Trophoblast cell (in vitro differentiated cells and primary cell): ENCODE measurements at regions not wholly inside any gene's neighbourhood (a gene's known extent, or its start where the extent isn't known, plus 50 kb on each side); places are given as distances from the start of the nearest gene placed in this dataset.

Source experiments
- DNase-seq, 2 donors: peaks; one replicate each; pipeline ENCODE4 v3.0.0-alpha.2; 2016
- H2AFZ ChIP-seq: 2 replicates; pipeline ENCODE4 v1.6.1; 2013; ENCODE audit warnings: low read length, moderate library complexity, mild to moderate bottlenecking; ENCODE audit not compliant: insufficient read depth, poor library complexity
- H2AK5ac ChIP-seq: 2 replicates; pipeline ENCODE4 v1.6.1; 2013; ENCODE audit warnings: mild to moderate bottlenecking, low read length
- H2BK120ac ChIP-seq: 2 replicates; pipeline ENCODE4 v1.6.1; 2013; ENCODE audit warnings: low read length, mild to moderate bottlenecking, moderate library complexity; ENCODE audit not compliant: insufficient read depth, poor library complexity
- H2BK12ac ChIP-seq: 2 replicates; pipeline ENCODE4 v1.6.1; 2013; ENCODE audit warnings: mild to moderate bottlenecking, low read length, moderate library complexity
- H2BK5ac ChIP-seq: 2 replicates; pipeline ENCODE4 v1.6.1; 2013; ENCODE audit warnings: low read length, low read depth, moderate library complexity, mild to moderate bottlenecking; ENCODE audit not compliant: poor library complexity
- H3K14ac ChIP-seq: 2 replicates; pipeline ENCODE4 v1.6.1; 2013; ENCODE audit warnings: mild to moderate bottlenecking, low read length
- H3K18ac ChIP-seq: 2 replicates; pipeline ENCODE4 v1.6.1; 2013; ENCODE audit warnings: mild to moderate bottlenecking, low read length
- H3K23ac ChIP-seq: 2 replicates; pipeline ENCODE4 v1.6.1; 2013; ENCODE audit warnings: low read length
- H3K27ac ChIP-seq: 2 replicates; pipeline ENCODE4 v1.5.1; 2013; ENCODE audit warnings: low read depth, mild to moderate bottlenecking, inconsistent platforms, low read length, moderate library complexity
- H3K27me3 ChIP-seq: 2 replicates; pipeline ENCODE4 v1.6.1; 2013; ENCODE audit warnings: inconsistent platforms, mild to moderate bottlenecking, low read length, moderate library complexity; ENCODE audit not compliant: insufficient read depth
- H3K36me3 ChIP-seq, 2 experiments: 1 replicate in 1 of 2; 2 replicates in 1 of 2; pipeline ENCODE4 v1.6.1; 2013; ENCODE audit warnings: low read length in 2 of 2, mild to moderate bottlenecking in 2 of 2, moderate library complexity in 1 of 2; ENCODE audit not compliant: insufficient read depth in 2 of 2, control insufficient read depth in 1 of 2
- H3K4ac ChIP-seq: 2 replicates; pipeline ENCODE4 v1.6.1; 2013; ENCODE audit warnings: low read depth, mild to moderate bottlenecking, low read length, moderate library complexity
- H3K4me1 ChIP-seq, 2 experiments: 1 replicate in 1 of 2; 2 replicates in 1 of 2; pipeline ENCODE4 v1.6.1; 2013; ENCODE audit warnings: low read length in 2 of 2, mild to moderate bottlenecking in 2 of 2, moderate library complexity in 1 of 2; ENCODE audit not compliant: insufficient read depth in 2 of 2, control insufficient read depth in 1 of 2
- H3K4me2 ChIP-seq: 2 replicates; pipeline ENCODE4 v1.6.1; 2013; ENCODE audit warnings: inconsistent platforms, mild to moderate bottlenecking, low read length, moderate library complexity
- H3K4me3 ChIP-seq: 2 replicates; pipeline ENCODE4 v1.5.1; 2013; ENCODE audit warnings: mild to moderate bottlenecking, low read depth, low read length, inconsistent platforms
- H3K79me1 ChIP-seq: one replicate; pipeline ENCODE4 v1.6.1; 2013; ENCODE audit warnings: low read length
- H3K79me2 ChIP-seq: 2 replicates; pipeline ENCODE4 v1.6.1; 2013; ENCODE audit warnings: low read length, mild to moderate bottlenecking; ENCODE audit not compliant: control insufficient read depth, insufficient read depth, poor library complexity
- H3K9ac ChIP-seq: 2 replicates; pipeline ENCODE4 v1.6.1; 2013; ENCODE audit warnings: mild to moderate bottlenecking, low read length
- H3K9me3 ChIP-seq: 2 replicates; pipeline ENCODE4 v1.6.1; 2013; ENCODE audit warnings: low read depth, mild to moderate bottlenecking, control low read depth, inconsistent platforms, low read length; ENCODE audit not compliant: insufficient read depth
- H4K12ac ChIP-seq: 2 replicates; pipeline ENCODE4 v1.6.1; 2013; ENCODE audit warnings: low read depth, mild to moderate bottlenecking, low read length, moderate library complexity
- H4K8ac ChIP-seq: 2 replicates; pipeline ENCODE4 v1.6.1; 2013; ENCODE audit warnings: low read depth, mild to moderate bottlenecking, low read length, moderate library complexity
- H4K91ac ChIP-seq: one replicate; pipeline ENCODE4 v1.6.1; 2013; ENCODE audit warnings: low read depth, mild to moderate bottlenecking, low read length, moderate library complexity
- WGBS: extraction: QIAGEN DNeasy Blood & Tissue Kit; methylation state at CpG from one replicate; pipeline ENCODE4 v1.1.7; 2013; ENCODE audit warnings: missing lambda C conversion rate; ENCODE audit not compliant: insufficient read length, insufficient coverage; ENCODE audit errors: extremely low coverage; 5-methylcytosine and 5-hydroxymethylcytosine counted together

DNA sequence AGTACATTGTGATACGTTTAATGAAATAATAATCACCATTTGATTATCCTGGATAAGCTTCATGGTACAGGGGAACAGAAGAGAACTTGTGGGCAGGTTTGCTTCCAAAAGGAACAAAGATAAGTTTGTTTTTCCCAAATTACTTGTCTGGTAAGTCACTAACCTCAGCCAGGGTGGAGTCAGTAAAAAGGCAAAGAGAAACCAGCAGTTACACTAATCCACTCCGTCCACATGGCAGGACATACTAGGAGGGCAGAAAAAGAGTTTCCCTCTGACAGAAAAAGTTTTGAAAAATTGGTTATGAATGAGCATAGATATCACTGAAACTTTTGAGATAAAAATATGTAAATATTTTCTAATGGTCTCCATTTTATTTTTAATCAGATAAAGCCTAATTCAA, 285.9 kb downstream of the IL15 start:
- H3K79me2 ChIP-seq, result no peaks in the 10 kb centered on the region
- no peak overlapping the region for H4K8ac ChIP-seq
- no peak overlapping the region for H2AK5ac ChIP-seq
- H3K4me3 ChIP-seq, result no peak overlapping the region
- H3K4ac ChIP-seq, result no peak overlapping the region
- no peaks in the 10 kb centered on the region for H3K36me3 ChIP-seq
- no peaks in the 10 kb centered on the region for H3K79me1 ChIP-seq
- no peaks in the 10 kb centered on the region for H3K4me1 ChIP-seq
- no peak overlapping the region for H3K27ac ChIP-seq
- no peak for DNase-seq
- H2BK12ac ChIP-seq, result no peak overlapping the region
- H3K23ac ChIP-seq, result no peak overlapping the region
- no peak overlapping the region for H2BK120ac ChIP-seq
- H4K91ac ChIP-seq, result no peak overlapping the region
- H3K27me3 ChIP-seq, result no peaks in the 10 kb centered on the region
- no peak overlapping the region for H3K4me2 ChIP-seq
- no peaks in the 10 kb centered on the region for H3K9me3 ChIP-seq
- no peak overlapping the region for H2AFZ ChIP-seq
- WGBS, result no CpG with 5 or more reads among the region's 2 CpGs
- no peak overlapping the region for H2BK5ac ChIP-seq
- H3K14ac ChIP-seq, result no peak overlapping the region
- no peak overlapping the region for H3K9ac ChIP-seq
- no peak overlapping the region for H4K12ac ChIP-seq
- H3K18ac ChIP-seq, result no peak overlapping the region

GRCh38 chr4:141926406-141926805, 290.0 kb downstream of the IL15 start:
- Histone ChIP-seq H3K27ac (no peak overlapping the region), H3K4me3 (no peak overlapping the region), H2BK5ac (no peak overlapping the region), H3K9me3 (no peaks in the 10 kb centered on the region), H2AK5ac (no peak overlapping the region), H4K12ac (no peak overlapping the region), H4K8ac (no peak overlapping the region), H2AFZ (no peak overlapping the region), H3K14ac (no peak overlapping the region), H3K4ac (no peak overlapping the region), H3K18ac (no peak overlapping the region), H3K9ac (no peak overlapping the region), H4K91ac (no peak overlapping the region), H3K79me2 (no peaks in the 10 kb centered on the region), H3K79me1 (no peaks in the 10 kb centered on the region), H3K4me1 (no peaks in the 10 kb centered on the region), H3K27me3 (no peaks in the 10 kb centered on the region), H3K4me2 (no peak overlapping the region), H3K23ac (no peak overlapping the region), H3K36me3 (no peaks in the 10 kb centered on the region), H2BK120ac (no peak overlapping the region), H2BK12ac (no peak overlapping the region)
- DNase-seq, result no peak
- WGBS, result no CpG with 5 or more reads among the region's 1 CpG

DNA sequence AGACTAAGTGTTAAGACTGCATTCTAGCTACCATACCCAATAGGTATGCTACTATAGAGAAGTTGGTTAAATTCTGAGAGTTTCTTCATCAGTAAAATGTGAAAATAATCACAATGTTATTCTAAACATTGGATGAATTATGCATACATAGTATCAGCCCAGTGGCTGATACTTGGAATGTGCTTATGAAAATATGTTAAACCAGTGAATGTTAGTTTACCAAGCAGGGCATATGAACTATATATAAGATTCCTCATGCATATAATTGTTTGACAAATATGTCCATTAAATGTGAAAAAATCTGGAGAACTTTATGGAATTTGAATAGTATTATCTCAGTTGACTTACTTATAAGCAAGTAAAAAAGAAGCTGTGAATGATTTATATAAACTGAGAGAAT, 296.1 kb downstream of the IL15 start:
- H3K18ac ChIP-seq, result no peak overlapping the region

DNA sequence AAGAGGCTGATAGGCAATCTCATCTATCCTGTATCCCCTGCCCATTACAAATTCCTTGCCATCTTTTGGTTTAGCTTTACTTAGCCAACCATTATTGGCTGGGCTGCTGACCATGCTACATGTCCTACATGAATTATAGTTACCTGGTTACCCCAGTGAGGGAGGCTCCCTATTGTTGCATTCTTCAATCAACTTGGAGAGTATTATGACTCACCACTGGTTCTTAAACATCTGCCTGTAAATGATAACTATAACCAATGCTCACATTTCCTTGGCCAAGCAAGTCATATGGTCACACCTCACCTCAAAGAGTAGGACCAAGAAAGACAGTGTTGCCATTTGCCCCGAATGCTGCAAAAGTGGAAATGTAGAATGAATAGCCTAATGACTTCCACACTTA, 297.6 kb downstream of the IL15 start:
- no peaks in the 10 kb centered on the region for H3K79me2 ChIP-seq
- no peaks in the 10 kb centered on the region for H3K4me1 ChIP-seq
- H4K91ac ChIP-seq, result no peak overlapping the region
- H3K4me2 ChIP-seq, result no peak overlapping the region
- H3K27ac ChIP-seq, result no peak overlapping the region
- no peak overlapping the region for H3K9ac ChIP-seq
- H3K27me3 ChIP-seq, result no peaks in the 10 kb centered on the region
- H2AFZ ChIP-seq, result no peak overlapping the region
- H2AK5ac ChIP-seq, result no peak overlapping the region
- no peak overlapping the region for H3K23ac ChIP-seq
- no peaks in the 10 kb centered on the region for H3K79me1 ChIP-seq
- H3K18ac ChIP-seq, result no peak overlapping the region
- no peak overlapping the region for H4K12ac ChIP-seq
- no peak overlapping the region for H3K4me3 ChIP-seq
- no CpG with 5 or more reads among the region's 1 CpG for WGBS
- no peak overlapping the region for H2BK5ac ChIP-seq
- H3K4ac ChIP-seq, result no peak overlapping the region
- H3K14ac ChIP-seq, result no peak overlapping the region
- H2BK12ac ChIP-seq, result no peak overlapping the region
- no peak overlapping the region for H4K8ac ChIP-seq
- H3K36me3 ChIP-seq, result no peaks in the 10 kb centered on the region
- no peak overlapping the region for H2BK120ac ChIP-seq
- no peak for DNase-seq
- H3K9me3 ChIP-seq, result no peaks in the 10 kb centered on the region

More for the DNA sequence above, 296.1 kb downstream of the IL15 start:
- H3K4me2 ChIP-seq, result no peak overlapping the region
- H2BK5ac ChIP-seq, result no peak overlapping the region
- no peak overlapping the region for H4K8ac ChIP-seq
- no peak overlapping the region for H3K9ac ChIP-seq
- no peak overlapping the region for H3K4me3 ChIP-seq
- DNase-seq, result no peak
- H4K12ac ChIP-seq, result no peak overlapping the region
- no peaks in the 10 kb centered on the region for H3K9me3 ChIP-seq
- H4K91ac ChIP-seq, result no peak overlapping the region
- H2BK120ac ChIP-seq, result no peak overlapping the region
- no peaks in the 10 kb centered on the region for H3K79me2 ChIP-seq
- no peak overlapping the region for H2AFZ ChIP-seq
- H3K79me1 ChIP-seq, result no peaks in the 10 kb centered on the region
- H3K14ac ChIP-seq, result no peak overlapping the region
- H3K36me3 ChIP-seq, result no peaks in the 10 kb centered on the region
- no peak overlapping the region for H3K23ac ChIP-seq
- H3K27ac ChIP-seq, result no peak overlapping the region
- H3K27me3 ChIP-seq, result no peaks in the 10 kb centered on the region
- H2AK5ac ChIP-seq, result no peak overlapping the region
- no peak overlapping the region for H3K4ac ChIP-seq
- H2BK12ac ChIP-seq, result no peak overlapping the region
- H3K4me1 ChIP-seq, result no peaks in the 10 kb centered on the region

GRCh38 chr4:141955696-141956095, 319.3 kb downstream of the IL15 start:
- H2AFZ ChIP-seq, result no peak overlapping the region
- no peak for DNase-seq
- H3K79me1 ChIP-seq, result no peaks in the 10 kb centered on the region
- no peak overlapping the region for H3K9ac ChIP-seq
- H3K4me1 ChIP-seq, result no peaks in the 10 kb centered on the region
- H3K36me3 ChIP-seq, result no peaks in the 10 kb centered on the region
- no peak overlapping the region for H4K8ac ChIP-seq
- H4K91ac ChIP-seq, result no peak overlapping the region
- H2BK12ac ChIP-seq, result no peak overlapping the region
- no peak overlapping the region for H3K4ac ChIP-seq
- no peak overlapping the region for H3K4me2 ChIP-seq
- no peak overlapping the region for H3K14ac ChIP-seq
- H3K27me3 ChIP-seq, result no peaks in the 10 kb centered on the region
- no peak overlapping the region for H3K23ac ChIP-seq
- H3K27ac ChIP-seq, result no peak overlapping the region
- H3K4me3 ChIP-seq, result no peak overlapping the region
- H3K9me3 ChIP-seq, result no peaks in the 10 kb centered on the region
- no peak overlapping the region for H3K18ac ChIP-seq
- H3K79me2 ChIP-seq, result no peaks in the 10 kb centered on the region
- no peak overlapping the region for H2BK5ac ChIP-seq
- H4K12ac ChIP-seq, result no peak overlapping the region
- no peak overlapping the region for H2AK5ac ChIP-seq
- H2BK120ac ChIP-seq, result no peak overlapping the region
- no CpG with 5 or more reads among the region's 2 CpGs for WGBS
